Vagina (tissue), 2 donors: ENCODE measurements at regions not wholly inside any gene's neighbourhood (a gene's known extent, or its start where the extent isn't known, plus 50 kb on each side); places are given as distances from the start of the nearest gene placed in this dataset.

Experiments used
- CTCF ChIP-seq, 3 experiments: fragments of 450-650 bp in 2 of 3; fragments of 200-600 bp in 1 of 3; sonication (generic) in 1 of 3; IDR thresholded peaks; one replicate each; pipeline ENCODE4 v1.5.1; 2017 to 2019; ENCODE audit warnings: antibody characterized with exemption in 3 of 3, mild to moderate bottlenecking in 2 of 3, moderate library complexity in 2 of 3
- POLR2A ChIP-seq, 2 donors: fragments of 450-650 bp; IDR thresholded peaks; one replicate each; pipeline ENCODE4 v1.6.1; 2017; ENCODE audit warnings: antibody characterized with exemption in 2 of 2, mild to moderate bottlenecking in 2 of 2, moderate library complexity in 2 of 2
- POLR2AphosphoS5 ChIP-seq, 2 donors: sonication (generic); formaldehyde crosslinking; IDR thresholded peaks; one replicate each; pipeline ENCODE4 v1.9.0; 2017; ENCODE audit warnings: antibody characterized with exemption in 2 of 2, mild to moderate bottlenecking in 2 of 2, low read depth in 1 of 2; ENCODE audit not compliant: insufficient read depth in 1 of 2

GRCh38 chr5:39518516-39518915 is 93.7 kb upstream of the DAB2 start:
- TF ChIP-seq CTCF (IDR thresholded peaks at IDR 0.05) (no peak), POLR2AphosphoS5 (IDR thresholded peaks at IDR 0.05; ENCODE audit: insufficient read depth in 1 of 2, low read depth in 1 of 2) (no peak), POLR2A (IDR thresholded peaks at IDR 0.05) (no peak)
